ENCODE measurements at regions not wholly inside any gene's neighbourhood (a gene's known extent, or its start where the extent isn't known, plus 50 kb on each side); places are given as distances from the start of the nearest gene placed in this dataset.

DNA sequence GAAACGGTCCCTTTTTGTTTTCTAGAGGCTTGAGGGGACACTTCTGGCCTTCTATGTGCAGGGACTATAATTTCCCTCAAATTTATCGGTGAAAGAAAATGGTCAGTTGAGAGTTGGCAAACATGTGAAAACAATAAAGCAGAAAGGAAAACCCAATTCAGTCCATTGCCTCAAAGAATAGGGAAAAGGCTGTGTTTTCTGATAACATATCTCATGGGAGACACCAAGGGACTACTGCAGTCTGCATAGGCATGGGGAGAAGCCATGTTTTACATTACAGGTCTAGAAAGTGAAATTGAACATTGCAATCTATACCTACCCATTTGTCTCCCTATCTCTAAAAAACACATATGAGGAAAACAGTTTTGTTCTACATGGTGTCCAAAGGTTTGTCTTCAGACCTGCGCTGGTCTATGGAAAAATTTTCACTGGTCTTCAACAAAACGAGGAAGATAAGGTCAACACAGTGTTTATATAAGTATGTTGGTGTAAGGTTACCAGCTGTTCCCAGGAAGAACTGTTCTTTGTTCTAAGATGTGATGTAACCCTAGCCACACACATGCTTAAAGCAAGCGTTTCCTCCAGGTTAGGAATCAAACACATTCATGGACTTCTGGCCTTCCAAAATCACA is 179.7 kb downstream of the MREG start:
- Histone ChIP-seq H3K9me3 (ENCODE audit: insufficient read depth, low read depth, low read length) (no peaks in the 10 kb centered on the region), H3K79me2 (ENCODE audit: insufficient read depth, low read length) (no peaks in the 10 kb centered on the region), H3K4me1 (ENCODE audit: insufficient read depth, low read length, poor library complexity, severe bottlenecking) (no peaks in the 10 kb centered on the region), H2AFZ (ENCODE audit: low read length) (no peak overlapping the region), H3K9me2 (replicated peaks; ENCODE audit: low read depth, low read length) (no peaks in the 10 kb centered on the region), H4K20me1 (ENCODE audit: insufficient read depth, low read length, poor library complexity, severe bottlenecking) (no peaks in the 10 kb centered on the region), H3K9ac (ENCODE audit: low read depth, low read length, poor library complexity, severe bottlenecking) (no peak overlapping the region), H3F3A (ENCODE audit: low read depth) (no peaks in the 10 kb centered on the region), H3K36me3 (ENCODE audit: insufficient read depth, low read length) (no peaks in the 10 kb centered on the region), H3K4me3 (ENCODE audit: low read length, poor library complexity, severe bottlenecking) (no peak overlapping the region), H3K4me2 (ENCODE audit: low read depth, low read length, poor library complexity, severe bottlenecking) (no peak overlapping the region), H3K27me3 (ENCODE audit: insufficient read depth, low read length, poor library complexity, severe bottlenecking) (no peaks in the 10 kb centered on the region)
- TF ChIP-seq CTCF (conservative IDR thresholded peaks at IDR 0.05; ENCODE audit: low read length) (no peak), EZH2phosphoT487 (IDR thresholded peaks at IDR 0.05; ENCODE audit: borderline replicate concordance) (no peak)

- no peaks in the 10 kb centered on the region for H3K9me2 ChIP-seq (replicated peaks; ENCODE audit: low read depth, low read length)
- no peak overlapping the region for H3K4me3 ChIP-seq (ENCODE audit: low read length, poor library complexity, severe bottlenecking)
- H3K4me2 ChIP-seq (ENCODE audit: low read depth, low read length, poor library complexity, severe bottlenecking): no peak overlapping the region
- H2AFZ ChIP-seq (ENCODE audit: low read length): no peak overlapping the region
- no peak overlapping the region for H3K9ac ChIP-seq (ENCODE audit: low read depth, low read length, poor library complexity, severe bottlenecking)
- no peaks in the 10 kb centered on the region for H3K36me3 ChIP-seq (ENCODE audit: insufficient read depth, low read length)
- H3F3A ChIP-seq (ENCODE audit: low read depth): no peaks in the 10 kb centered on the region
- H3K4me1 ChIP-seq (ENCODE audit: insufficient read depth, low read length, poor library complexity, severe bottlenecking): no peaks in the 10 kb centered on the region
- no peaks in the 10 kb centered on the region for H3K9me3 ChIP-seq (ENCODE audit: insufficient read depth, low read depth, low read length)
- no peaks in the 10 kb centered on the region for H4K20me1 ChIP-seq (ENCODE audit: insufficient read depth, low read length, poor library complexity, severe bottlenecking)
- TF ChIP-seq CTCF (conservative IDR thresholded peaks at IDR 0.05; ENCODE audit: low read length) (no peak), EZH2phosphoT487 (IDR thresholded peaks at IDR 0.05; ENCODE audit: borderline replicate concordance) (no peak)
- no peaks in the 10 kb centered on the region for H3K79me2 ChIP-seq (ENCODE audit: insufficient read depth, low read length)
- H3K27me3 ChIP-seq (ENCODE audit: insufficient read depth, low read length, poor library complexity, severe bottlenecking): no peaks in the 10 kb centered on the region
Measured at GRCh38 chr2:215832791-215833190, 180.6 kb downstream of the MREG start.

- no peaks in the 10 kb centered on the region for H3K9me3 ChIP-seq (ENCODE audit: insufficient read depth, low read depth, low read length)
- H3K4me1 ChIP-seq (ENCODE audit: insufficient read depth, low read length, poor library complexity, severe bottlenecking): no peaks in the 10 kb centered on the region
- H4K20me1 ChIP-seq (ENCODE audit: insufficient read depth, low read length, poor library complexity, severe bottlenecking): no peaks in the 10 kb centered on the region
- no peaks in the 10 kb centered on the region for H3K27me3 ChIP-seq (ENCODE audit: insufficient read depth, low read length, poor library complexity, severe bottlenecking)
- no peak overlapping the region for H3K4me3 ChIP-seq (ENCODE audit: low read length, poor library complexity, severe bottlenecking)
- no peak overlapping the region for H2AFZ ChIP-seq (ENCODE audit: low read length)
- H3K36me3 ChIP-seq (ENCODE audit: insufficient read depth, low read length): no peaks in the 10 kb centered on the region
- no peak overlapping the region for H3K4me2 ChIP-seq (ENCODE audit: low read depth, low read length, poor library complexity, severe bottlenecking)
- no peaks in the 10 kb centered on the region for H3F3A ChIP-seq (ENCODE audit: low read depth)
- TF ChIP-seq EZH2phosphoT487 (IDR thresholded peaks at IDR 0.05; ENCODE audit: borderline replicate concordance): no peak
- TF ChIP-seq CTCF (conservative IDR thresholded peaks at IDR 0.05; ENCODE audit: low read length): no peak
- H3K79me2 ChIP-seq (ENCODE audit: insufficient read depth, low read length): no peaks in the 10 kb centered on the region
- no peak overlapping the region for H3K9ac ChIP-seq (ENCODE audit: low read depth, low read length, poor library complexity, severe bottlenecking)
- no peaks in the 10 kb centered on the region for H3K9me2 ChIP-seq (replicated peaks; ENCODE audit: low read depth, low read length)
Measured at GRCh38 chr2:215831296-215831913, 181.9 kb downstream of the MREG start.
